HEK293T (cell line): ENCODE measurements at regions not wholly inside any gene's neighbourhood (a gene's known extent, or its start where the extent isn't known, plus 50 kb on each side); places are given as distances from the start of the nearest gene placed in this dataset.
"Not testable (repeated sequence)": the region's sequence is repeated elsewhere in the genome, so short reads cannot be mapped to it uniquely, and the experiment has no call there.

ENCODE experiments used
- CTCF ChIA-PET: fragments of 350-600 bp; formaldehyde crosslinking; extraction: SDS; loops from one replicate; lab custom pipeline; 2021; ENCODE audit warnings: antibody characterized with exemption, inconsistent platforms; lab: Yijun Ruan, JAX
- POLR2A ChIA-PET: fragments of 350-600 bp; formaldehyde crosslinking; extraction: SDS; loops from one replicate; lab custom pipeline; 2020; ENCODE audit warnings: antibody characterized with exemption, inconsistent platforms; lab: Yijun Ruan, JAX
- DNase-seq: peaks from one replicate; pipeline ENCODE4 v3.0.0; 2012; ENCODE audit warnings: mixed read lengths; ENCODE audit errors: extremely low spot score

- CTCF ChIA-PET, DNase-seq, POLR2A ChIA-PET: not testable (repeated sequence)
These were observed 651.4 kb downstream of the PCDH11X start for GRCh38 chrX:92430574-92430973.

GRCh38 chrX:92460539-92460938 is 681.4 kb downstream of the PCDH11X start:
- CTCF ChIA-PET, POLR2A ChIA-PET: not testable (repeated sequence)
- peak; percentile 1 for DNase-seq

GRCh38 chrX:92480165-92480564 is 701.0 kb downstream of the PCDH11X start:
- DNase-seq, CTCF ChIA-PET, POLR2A ChIA-PET: not testable (repeated sequence)

- CTCF ChIA-PET, DNase-seq, POLR2A ChIA-PET: not testable (repeated sequence)
These were observed 706.3 kb downstream of the PCDH11X start for GRCh38 chrX:92485487-92485886.

- CTCF ChIA-PET, POLR2A ChIA-PET: not testable (repeated sequence)
These were observed 736.1 kb downstream of the PCDH11X start for GRCh38 chrX:92515270-92515669.

GRCh38 chrX:92528995-92529394 is 749.8 kb downstream of the PCDH11X start:
- POLR2A ChIA-PET, CTCF ChIA-PET, DNase-seq: not testable (repeated sequence)

More at GRCh38 chrX:92515270-92515669, 736.1 kb downstream of the PCDH11X start:
- not testable (repeated sequence) for DNase-seq

- POLR2A ChIA-PET, DNase-seq, CTCF ChIA-PET: not testable (repeated sequence)
These were observed 761.3 kb downstream of the PCDH11X start for GRCh38 chrX:92540461-92540860.

- POLR2A ChIA-PET, DNase-seq, CTCF ChIA-PET: not testable (repeated sequence)
These were observed 779.1 kb downstream of the PCDH11X start for GRCh38 chrX:92558323-92558722.

- CTCF ChIA-PET, POLR2A ChIA-PET, DNase-seq: not testable (repeated sequence)
These were observed 779.6 kb downstream of the PCDH11X start for GRCh38 chrX:92558796-92559195.

GRCh38 chrX:92560083-92560482 is 780.9 kb downstream of the PCDH11X start:
- POLR2A ChIA-PET, DNase-seq, CTCF ChIA-PET: not testable (repeated sequence)

- CTCF ChIA-PET, DNase-seq, POLR2A ChIA-PET: not testable (repeated sequence)
These were observed 791.0 kb downstream of the PCDH11X start for GRCh38 chrX:92570217-92570616.

GRCh38 chrX:92586643-92587042 is 807.5 kb downstream of the PCDH11X start:
- CTCF ChIA-PET, DNase-seq, POLR2A ChIA-PET: not testable (repeated sequence)

- POLR2A ChIA-PET, CTCF ChIA-PET, DNase-seq: not testable (repeated sequence)
These were observed 810.5 kb downstream of the PCDH11X start for GRCh38 chrX:92589676-92590075.

- POLR2A ChIA-PET, CTCF ChIA-PET, DNase-seq: not testable (repeated sequence)
These were observed 811.6 kb downstream of the PCDH11X start for GRCh38 chrX:92590726-92591298.

GRCh38 chrX:92611517-92611916 is 832.3 kb downstream of the PCDH11X start:
- POLR2A ChIA-PET, DNase-seq, CTCF ChIA-PET: not testable (repeated sequence)

- POLR2A ChIA-PET, CTCF ChIA-PET, DNase-seq: not testable (repeated sequence)
These were observed 847.5 kb downstream of the PCDH11X start for GRCh38 chrX:92626699-92627098.

- DNase-seq, CTCF ChIA-PET, POLR2A ChIA-PET: not testable (repeated sequence)
These were observed 878.4 kb downstream of the PCDH11X start for GRCh38 chrX:92657593-92657992.

GRCh38 chrX:92659743-92660142 is 880.6 kb downstream of the PCDH11X start:
- CTCF ChIA-PET, DNase-seq, POLR2A ChIA-PET: not testable (repeated sequence)

- CTCF ChIA-PET, POLR2A ChIA-PET, DNase-seq: not testable (repeated sequence)
These were observed 913.6 kb downstream of the PCDH11X start for GRCh38 chrX:92692796-92693195.
